ENCODE measurements at regions not wholly inside any gene's neighbourhood (a gene's known extent, or its start where the extent isn't known, plus 50 kb on each side); places are given as distances from the start of the nearest gene placed in this dataset.
"Not testable (repeated sequence)": the region's sequence is repeated elsewhere in the genome, so short reads cannot be mapped to it uniquely, and the experiment has no call there.

- not testable (repeated sequence) for TF ChIP-seq CTCF, POLR2A (IDR thresholded peaks at IDR 0.05)
These were observed 82.3 kb upstream of the C3orf49 start for GRCh38 chr3:63736757-63737156.
